NOMO-1 (cell line): ENCODE measurements at regions not wholly inside any gene's neighbourhood (a gene's known extent, or its start where the extent isn't known, plus 50 kb on each side); places are given as distances from the start of the nearest gene placed in this dataset.

Source experiments
- DNase-seq, 2 experiments: peaks; one replicate each; lab custom pipeline; 2025; ENCODE audit not compliant: unreplicated experiment in 2 of 2; lab: John Stamatoyannopoulos, UW

GRCh38 chr2:37541516-37541915, 129.9 kb downstream of the CDC42EP3 start:
- DNase-seq: no peak

DNA sequence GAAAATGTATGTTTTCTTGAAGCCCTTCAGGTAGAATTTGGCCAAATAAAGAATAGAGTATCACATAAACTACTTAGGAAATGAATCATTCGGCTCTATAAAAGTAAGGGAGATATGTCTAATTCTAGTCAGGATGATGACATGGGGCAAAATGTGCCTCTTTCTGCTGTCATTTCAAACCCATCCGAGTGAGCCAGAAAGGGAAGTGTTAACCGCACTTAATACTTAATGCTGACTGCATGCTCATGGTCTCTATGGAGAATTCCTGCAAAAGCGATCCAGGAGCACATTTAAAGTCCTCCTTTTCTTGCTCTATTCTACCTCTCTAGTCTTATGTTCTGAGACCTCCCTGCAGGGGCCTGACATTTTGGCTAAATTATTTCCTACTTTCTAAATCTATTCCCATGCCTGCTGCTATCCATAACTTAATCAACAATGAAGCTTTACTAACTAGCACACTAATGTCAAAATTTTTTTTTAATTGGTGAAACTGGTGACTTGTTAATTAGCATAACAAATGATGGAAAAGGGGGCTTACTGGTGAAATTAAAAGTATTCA, 127.4 kb downstream of the CDC42EP3 start:
- DNase-seq: peak; percentile 19 to 79

GRCh38 chr2:37544591-37545031, 126.8 kb downstream of the CDC42EP3 start:
- DNase-seq: no peak

DNA sequence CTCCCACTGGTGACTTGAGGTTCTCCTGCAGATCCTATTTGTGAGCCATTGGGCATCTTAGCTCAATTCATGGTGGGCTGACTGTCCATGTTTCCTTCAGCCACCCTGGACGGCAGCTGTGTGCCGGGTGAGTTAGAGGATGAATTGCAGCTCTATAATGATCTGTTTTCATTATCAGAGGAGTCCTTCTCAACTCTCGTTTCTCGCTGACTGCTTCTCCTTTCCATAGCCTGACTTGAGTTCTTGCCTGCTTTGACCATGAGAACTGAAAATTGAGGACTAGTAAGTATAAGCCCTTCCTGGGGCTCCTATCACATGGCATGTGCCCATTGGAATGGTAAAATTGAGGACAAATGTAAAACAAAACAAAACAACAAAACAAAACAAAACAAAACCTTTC, 121.8 kb downstream of the CDC42EP3 start:
- DNase-seq: peak in 1 of 2 experiments; percentile 33

- peak; percentile 58 to 59 for DNase-seq
These were observed 121.3 kb downstream of the CDC42EP3 start for GRCh38 chr2:37550190-37550589.

GRCh38 chr2:37551783-37552182, 119.7 kb downstream of the CDC42EP3 start:
- DNase-seq: no peak

DNA sequence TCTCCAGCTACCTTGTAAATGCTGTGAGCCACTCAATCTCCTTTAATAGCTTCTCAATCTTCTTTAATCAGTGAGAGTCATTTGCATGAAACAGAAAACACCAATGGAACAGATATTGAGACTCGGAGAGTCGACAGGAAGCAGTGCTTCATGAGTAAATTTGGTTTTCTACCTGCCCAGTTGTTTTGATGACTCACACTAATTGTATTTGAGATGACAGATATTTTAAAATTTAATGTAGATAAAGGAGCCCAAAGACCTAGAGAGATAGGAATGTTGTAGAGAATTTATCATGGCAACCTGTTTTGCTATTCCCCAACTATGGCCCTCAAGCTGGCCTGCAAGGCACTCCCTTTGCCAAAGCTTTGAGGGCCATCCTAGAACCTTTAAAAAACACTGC, 119.1 kb downstream of the CDC42EP3 start:
- DNase-seq: no peak

- no peak for DNase-seq
These were observed 117.9 kb downstream of the CDC42EP3 start for GRCh38 chr2:37553411-37554154.

GRCh38 chr2:37554155-37554510, 117.3 kb downstream of the CDC42EP3 start:
- no peak for DNase-seq

GRCh38 chr2:37554687-37555086, 116.8 kb downstream of the CDC42EP3 start:
- no peak for DNase-seq

DNA sequence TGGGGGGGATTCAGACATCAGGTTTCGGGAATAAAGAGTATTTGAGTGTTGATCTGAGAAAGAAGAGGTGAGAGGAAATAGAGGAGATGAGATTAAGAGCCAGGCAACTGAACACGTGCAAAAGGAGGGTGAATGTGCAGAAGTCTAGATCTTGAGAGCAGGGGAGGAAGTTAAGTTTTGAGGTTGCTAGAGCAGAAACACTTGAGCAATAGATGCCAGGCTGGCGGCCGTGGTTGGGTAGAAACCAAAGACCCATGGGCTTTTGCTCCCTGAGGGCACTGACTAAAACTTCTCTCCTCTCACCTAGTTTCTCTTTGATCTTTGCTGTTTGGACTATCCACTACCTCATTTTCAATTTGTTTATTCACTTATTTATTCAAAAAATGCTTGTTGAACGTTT, 116.0 kb downstream of the CDC42EP3 start:
- DNase-seq: peak; percentile 84 to 91

GRCh38 chr2:37556256-37556655, 115.2 kb downstream of the CDC42EP3 start:
- DNase-seq: no peak

GRCh38 chr2:37558623-37559022, 112.8 kb downstream of the CDC42EP3 start:
- peak; percentile 85 to 94 for DNase-seq

DNA sequence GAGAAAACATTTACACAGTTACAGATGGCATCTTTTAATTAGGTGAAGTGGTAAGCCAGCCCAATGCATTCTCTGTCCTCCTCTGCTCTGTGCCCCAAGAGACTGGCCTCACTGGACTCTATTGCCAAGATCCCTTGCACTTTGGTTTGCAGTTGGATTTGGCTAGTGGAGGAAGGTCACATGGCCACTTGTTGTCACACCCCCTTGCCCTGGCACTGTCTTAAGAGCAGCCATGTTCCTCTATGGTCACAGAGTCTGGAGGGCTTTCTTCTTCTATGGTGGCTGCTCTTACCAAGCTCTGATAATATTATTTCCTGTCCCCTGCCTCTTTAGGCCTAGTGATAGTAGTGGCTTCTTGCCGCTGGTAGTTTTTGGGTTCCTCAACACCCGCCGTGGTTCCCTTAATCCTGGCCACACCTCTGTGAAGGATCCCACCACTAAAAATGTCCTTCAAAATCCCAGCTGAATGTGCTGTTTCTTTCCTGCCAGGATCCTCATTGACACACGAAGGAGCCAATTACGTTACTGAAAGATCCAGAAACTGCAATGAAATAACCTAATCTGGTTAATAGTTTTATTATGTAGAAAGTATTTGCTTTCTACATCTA, 111.1 kb downstream of the CDC42EP3 start:
- no peak for DNase-seq

GRCh38 chr2:37560863-37561614, 110.4 kb downstream of the CDC42EP3 start:
- no peak for DNase-seq

GRCh38 chr2:37561615-37562569, 109.5 kb downstream of the CDC42EP3 start:
- DNase-seq: no peak

- peak in 1 of 2 experiments; percentile 29 for DNase-seq
These were observed 107.9 kb downstream of the CDC42EP3 start for GRCh38 chr2:37563375-37564015.

DNA sequence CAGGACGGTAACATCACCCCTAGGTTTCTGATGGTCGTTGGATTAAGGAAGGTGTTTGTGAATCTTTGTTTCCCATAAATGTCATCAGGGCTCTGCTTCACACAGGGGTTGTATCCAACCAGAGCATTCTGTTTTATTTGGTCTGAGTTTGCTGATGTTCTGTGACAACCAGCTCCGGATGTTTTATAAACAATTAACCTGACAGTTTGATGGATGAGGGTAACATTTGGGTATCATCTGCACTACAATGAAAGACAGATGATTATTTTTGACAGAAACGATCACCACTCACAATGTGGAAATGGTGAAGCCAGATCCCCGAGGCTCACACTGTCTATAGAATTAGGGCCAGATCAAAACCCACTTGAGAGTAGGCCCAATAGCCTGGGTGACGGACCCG, 107.1 kb downstream of the CDC42EP3 start:
- no peak for DNase-seq

GRCh38 chr2:37566517-37566981, 104.9 kb downstream of the CDC42EP3 start:
- DNase-seq: no peak

DNA sequence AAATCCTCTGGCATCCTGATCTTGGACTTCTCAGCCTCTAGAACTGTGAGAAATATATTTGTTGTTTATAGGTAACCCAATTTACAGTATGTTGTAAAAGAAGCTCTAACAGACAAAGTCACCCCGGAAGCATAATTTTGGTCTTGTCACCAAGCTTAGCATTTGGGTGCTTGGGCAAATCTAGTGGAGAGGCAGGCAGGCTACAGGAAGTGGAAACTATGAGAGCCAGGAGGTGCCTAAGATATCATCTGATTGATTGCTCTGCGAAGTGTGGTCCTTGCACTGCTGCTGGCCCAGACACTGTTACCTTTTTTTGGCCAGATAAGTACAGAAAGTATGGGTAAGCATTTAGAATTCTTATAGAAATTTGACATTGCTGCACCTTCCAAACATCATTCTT, 102.9 kb downstream of the CDC42EP3 start:
- no peak for DNase-seq
